GM10248 (cell line): ENCODE measurements at regions not wholly inside any gene's neighbourhood (a gene's known extent, or its start where the extent isn't known, plus 50 kb on each side); places are given as distances from the start of the nearest gene placed in this dataset.

Experiments used
- CTCF ChIA-PET: fragments of 300-600 bp; sonication (Branson Sonifier 250); formaldehyde crosslinking; extraction: SDS; loops from one replicate; lab custom pipeline; 2021; ENCODE audit warnings: antibody characterized with exemption; lab: Yijun Ruan, JAX
- POLR2A ChIA-PET: fragments of 350-650 bp; sonication (Branson Sonifier 250); formaldehyde crosslinking; extraction: SDS; loops from one replicate; lab custom pipeline; 2020; ENCODE audit warnings: antibody characterized with exemption; lab: Yijun Ruan, JAX
- DNase-seq: peaks from one replicate; pipeline ENCODE4 v3.0.0; 2012; ENCODE audit errors: extremely low spot score
- CTCF ChIP-seq: IDR thresholded peaks from 2 replicates; pipeline ENCODE4 v1.5.1; 2012; ENCODE audit warnings: mild to moderate bottlenecking, low read depth; ENCODE audit errors: extremely low read depth, missing control alignments, control extremely low read depth

DNA sequence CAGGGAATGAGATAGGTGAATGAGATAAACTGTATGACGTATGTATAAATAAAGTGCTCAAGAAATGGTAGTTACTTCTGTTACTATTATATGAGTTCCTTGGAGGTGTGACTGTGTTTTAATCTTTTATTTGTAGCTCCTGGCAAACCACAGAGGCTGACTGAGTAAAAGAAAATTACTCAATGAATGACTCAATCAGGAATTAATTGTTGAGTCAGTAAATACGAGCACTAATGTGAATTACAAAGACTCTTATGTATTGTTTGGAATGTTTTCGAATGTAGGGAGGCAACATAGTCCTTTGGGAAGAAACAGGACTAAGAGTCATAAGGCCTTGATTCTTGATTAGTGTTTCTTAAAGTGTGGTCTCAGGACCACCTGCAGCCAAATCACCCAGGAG is 51.1 kb upstream of the BLID start:
- TF ChIP-seq CTCF: no peak
- POLR2A ChIA-PET: no interaction called here
- DNase-seq: no peak
- CTCF ChIA-PET: interaction anchor here (1.9 kb wide), 1 partner anchor 13 kb away, joined by 6 read pairs; no protein-coding TSS in a partner anchor

DNA sequence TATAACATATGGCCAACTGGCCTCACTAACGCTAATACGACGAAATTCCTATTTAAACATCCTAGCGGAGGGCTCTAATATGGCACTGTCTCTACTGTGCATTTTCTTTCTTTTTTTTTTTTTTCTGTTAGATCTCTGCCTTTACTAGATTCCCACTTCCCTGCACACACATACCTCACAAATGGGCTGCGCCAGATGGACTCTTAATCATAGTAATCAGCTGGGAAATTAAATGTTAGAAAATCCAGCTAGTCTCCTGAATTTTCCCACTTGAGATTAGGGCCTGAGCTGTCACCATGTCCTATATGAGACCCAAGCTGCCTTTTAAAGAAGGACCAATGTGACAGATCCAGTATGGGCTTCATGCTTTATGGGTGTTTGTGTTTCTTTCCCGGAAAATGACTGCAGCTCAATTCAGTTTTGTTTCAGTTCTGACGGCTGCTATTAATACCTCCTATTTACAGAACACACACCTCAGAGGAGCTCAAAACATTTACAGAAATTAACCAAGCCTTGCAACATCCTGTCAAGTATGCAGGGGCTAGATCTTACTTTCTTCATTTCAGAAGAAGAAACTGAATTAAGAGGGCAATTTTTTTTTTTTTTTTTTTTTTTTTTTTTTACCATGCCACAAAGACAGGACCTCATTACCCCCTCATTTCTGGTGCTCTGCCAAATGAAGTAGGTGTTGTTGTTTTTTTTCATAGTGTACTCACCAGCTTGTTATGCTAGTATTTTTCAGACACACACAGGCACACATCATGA is 49.8 kb upstream of the BLID start:
- POLR2A ChIA-PET: no interaction called here
- DNase-seq: no peak
- CTCF ChIA-PET: interaction anchor here (1.0 to 1.9 kb wide), 2 partner anchors 11 to 15 kb away, joined by 5 to 6 read pairs; no protein-coding TSS in a partner anchor
- no peak for TF ChIP-seq CTCF
